Body of pancreas (tissue), 4 donors: ENCODE measurements at regions not wholly inside any gene's neighbourhood (a gene's known extent, or its start where the extent isn't known, plus 50 kb on each side); places are given as distances from the start of the nearest gene placed in this dataset.

Source experiments
- CTCF ChIP-seq, 7 experiments: fragments of 450-650 bp in 4 of 7; fragments of 200-600 bp in 3 of 7; sonication (generic) in 3 of 7; IDR thresholded peaks; one replicate each; pipeline ENCODE4 v1.5.1; 2016 to 2019; ENCODE audit warnings: antibody characterized with exemption in 7 of 7
- POLR2A ChIP-seq, 3 donors: fragments of 450-650 bp; IDR thresholded peaks; one replicate each; pipeline ENCODE4 v1.6.1; 2016; ENCODE audit warnings: antibody characterized with exemption in 3 of 3, mild to moderate bottlenecking in 2 of 3

GRCh38 chr6:122124908-122125307 lies 274.5 kb upstream of the HSF2 start:
- TF ChIP-seq CTCF (IDR thresholded peaks at IDR 0.05) = no peak
- no peak for TF ChIP-seq POLR2A (IDR thresholded peaks at IDR 0.05)
